Neuronal stem cell (in vitro differentiated cells): ENCODE measurements at regions not wholly inside any gene's neighbourhood (a gene's known extent, or its start where the extent isn't known, plus 50 kb on each side); places are given as distances from the start of the nearest gene placed in this dataset.
"Not testable (repeated sequence)": the region's sequence is repeated elsewhere in the genome, so short reads cannot be mapped to it uniquely, and the experiment has no call there.

Experiments
- DNase-seq: peaks from one replicate; pipeline ENCODE4 v3.0.0-alpha.2; 2013; ENCODE audit warnings: low spot score
- H2AFZ ChIP-seq: one replicate; pipeline ENCODE4 v1.6.1; 2013; ENCODE audit warnings: mild to moderate bottlenecking, low read length, inconsistent platforms
- H2AK5ac ChIP-seq: 2 replicates; pipeline ENCODE4 v1.6.1; 2013; ENCODE audit warnings: low read depth, mild to moderate bottlenecking, inconsistent platforms, low read length, moderate library complexity, mixed read lengths
- H2BK120ac ChIP-seq: 2 replicates; pipeline ENCODE4 v1.6.1; 2013; ENCODE audit warnings: low read depth, mild to moderate bottlenecking, inconsistent platforms, low read length, moderate library complexity, mixed read lengths
- H2BK12ac ChIP-seq: one replicate; pipeline ENCODE4 v1.6.1; 2013; ENCODE audit warnings: low read length, inconsistent platforms
- H2BK15ac ChIP-seq: 2 replicates; pipeline ENCODE4 v1.6.1; 2013; ENCODE audit warnings: mild to moderate bottlenecking, low read length, inconsistent platforms, mixed read lengths
- H2BK5ac ChIP-seq: one replicate; pipeline ENCODE4 v1.6.1; 2013; ENCODE audit warnings: inconsistent platforms, mild to moderate bottlenecking, low read length, moderate library complexity
- H3K14ac ChIP-seq: one replicate; pipeline ENCODE4 v1.6.1; 2013; ENCODE audit warnings: low read length, inconsistent platforms
- H3K18ac ChIP-seq: 2 replicates; pipeline ENCODE4 v1.6.1; 2013; ENCODE audit warnings: low read length, inconsistent platforms
- H3K23ac ChIP-seq: 2 replicates; pipeline ENCODE4 v1.6.1; 2013; ENCODE audit warnings: low read depth, mild to moderate bottlenecking, mixed read lengths, low read length, inconsistent platforms; ENCODE audit not compliant: poor library complexity
- H3K27ac ChIP-seq: replicated peaks from 3 replicates; pipeline ENCODE4 v1.5.1; 2013; ENCODE audit warnings: low read length, inconsistent platforms
- H3K27me3 ChIP-seq, 3 experiments: 2 replicates each; pipeline ENCODE4 v1.6.1; 2013; ENCODE audit warnings: low read length in 3 of 3, mild to moderate bottlenecking in 2 of 3, inconsistent platforms in 1 of 3, low read depth in 1 of 3, mixed read lengths in 1 of 3, moderate library complexity in 1 of 3; ENCODE audit not compliant: control insufficient read depth in 3 of 3, insufficient read depth in 3 of 3
- H3K36me3 ChIP-seq, 2 donors: replicated peaks in 1 of 2; 2 replicates each; pipeline ENCODE4 v1.6.1; 2013; ENCODE audit warnings: low read length in 2 of 2; ENCODE audit not compliant: control insufficient read depth in 2 of 2, insufficient read depth in 2 of 2
- H3K4ac ChIP-seq: 2 replicates; pipeline ENCODE4 v1.6.1; 2013; ENCODE audit warnings: inconsistent platforms, mild to moderate bottlenecking, low read length, moderate library complexity
- H3K4me1 ChIP-seq, 2 donors: 1 replicate in 1 of 2; 2 replicates in 1 of 2; pipeline ENCODE4 v1.6.1; 2013; ENCODE audit warnings: low read length in 2 of 2, low read depth in 1 of 2; ENCODE audit not compliant: control insufficient read depth in 2 of 2, insufficient read depth in 1 of 2
- H3K4me2 ChIP-seq: one replicate; pipeline ENCODE4 v1.6.1; 2013; ENCODE audit warnings: mild to moderate bottlenecking, low read length, inconsistent platforms; ENCODE audit not compliant: insufficient read depth, poor library complexity, severe bottlenecking
- H3K4me3 ChIP-seq, 2 donors: 2 replicates each; pipeline ENCODE4 v1.5.1; 2013; ENCODE audit warnings: low read length in 2 of 2, mild to moderate bottlenecking in 2 of 2, inconsistent platforms in 1 of 2, moderate library complexity in 1 of 2
- H3K79me1 ChIP-seq: one replicate; pipeline ENCODE4 v1.6.1; 2013; ENCODE audit warnings: low read depth, mild to moderate bottlenecking, inconsistent platforms, low read length, moderate library complexity
- H3K9ac ChIP-seq: one replicate; pipeline ENCODE4 v1.6.1; 2013; ENCODE audit warnings: mild to moderate bottlenecking, low read depth, low read length, inconsistent platforms; ENCODE audit not compliant: poor library complexity
- H3K9me3 ChIP-seq, 2 donors: replicated peaks in 1 of 2; 2 replicates each; pipeline versions ENCODE3 to v1.6.1; 2013; ENCODE audit warnings: low read length in 2 of 2, mild to moderate bottlenecking in 2 of 2, inconsistent platforms in 1 of 2, low read depth in 1 of 2, mixed read lengths in 1 of 2, moderate library complexity in 1 of 2; ENCODE audit not compliant: control insufficient read depth in 2 of 2, insufficient read depth in 1 of 2
- H4K8ac ChIP-seq: one replicate; pipeline ENCODE4 v1.6.1; 2013; ENCODE audit warnings: low read depth, mild to moderate bottlenecking, inconsistent platforms, low read length, moderate library complexity
- H4K91ac ChIP-seq: one replicate; pipeline ENCODE4 v1.6.1; 2013; ENCODE audit warnings: low read length, low read depth, mild to moderate bottlenecking, inconsistent platforms; ENCODE audit not compliant: poor library complexity
- WGBS, 2 donors: extraction: QIAGEN DNeasy Blood & Tissue Kit; methylation state at CpG; one replicate each; pipeline ENCODE4 v1.1.7; 2013; ENCODE audit warnings: missing lambda C conversion rate in 2 of 2, mixed read lengths in 1 of 2; ENCODE audit not compliant: insufficient read length in 2 of 2, insufficient replicate concordance in 1 of 2; ENCODE audit errors: extremely low coverage in 2 of 2; 5-methylcytosine and 5-hydroxymethylcytosine counted together

- no CpG with 5 or more reads among the region's 2 CpGs for WGBS, 2 donors
- Histone ChIP-seq H2AFZ (no peak overlapping the region), H3K9ac (no peak overlapping the region), H3K36me3 (no peaks in the 10 kb centered on the region), H3K4ac (no peak overlapping the region), H4K91ac (no peak overlapping the region), H3K9me3 (no peaks in the 10 kb centered on the region), H2BK12ac (no peak overlapping the region), H4K8ac (no peak overlapping the region), H2BK5ac (no peak overlapping the region), H3K4me2 (no peak overlapping the region), H3K23ac (no peak overlapping the region), H3K18ac (no peak overlapping the region), H2BK120ac (no peak overlapping the region), H3K27ac (no peak overlapping the region), H3K14ac (no peak overlapping the region), H2AK5ac (no peak overlapping the region), H3K4me3 (no peak overlapping the region), H2BK15ac (no peak overlapping the region), H3K4me1 (peaks cover 0 to 7% of the 10 kb centered on the region in 2 donors), H3K79me1 (no peaks in the 10 kb centered on the region), H3K27me3 (no peaks in the 10 kb centered on the region)
- no peak for DNase-seq
These were observed 166.2 kb upstream of the FGF13 start for GRCh38 chrX:138877746-138878145.

- no peaks in the 10 kb centered on the region for H3K79me1 ChIP-seq
- no peak overlapping the region for H4K91ac ChIP-seq
- H3K9me3 ChIP-seq, result no peaks in the 10 kb centered on the region
- no peaks in the 10 kb centered on the region for H3K36me3 ChIP-seq
- no peak overlapping the region for H3K18ac ChIP-seq
- H2BK12ac ChIP-seq, result no peak overlapping the region
- H4K8ac ChIP-seq, result no peak overlapping the region
- no peak overlapping the region for H3K9ac ChIP-seq
- H3K14ac ChIP-seq, result no peak overlapping the region
- no peak overlapping the region for H3K4ac ChIP-seq
- no peak overlapping the region for H3K4me3 ChIP-seq
- no CpG with 5 or more reads among the region's 4 CpGs for WGBS, 2 donors
- no peak overlapping the region for H3K27ac ChIP-seq
- no peak overlapping the region for H2AK5ac ChIP-seq
- no peak overlapping the region for H2BK120ac ChIP-seq
- H2BK5ac ChIP-seq, result no peak overlapping the region
- no peaks in the 10 kb centered on the region for H3K27me3 ChIP-seq
- peaks cover 8 to 15% of the 10 kb centered on the region in 2 donors for H3K4me1 ChIP-seq
- no peak for DNase-seq
- no peak overlapping the region for H2BK15ac ChIP-seq
- H3K4me2 ChIP-seq, result no peak overlapping the region
- H3K23ac ChIP-seq, result no peak overlapping the region
- no peak overlapping the region for H2AFZ ChIP-seq
These were observed 164.0 kb upstream of the FGF13 start for GRCh38 chrX:138875472-138875871.

- peaks cover 8 to 15% of the 10 kb centered on the region in 2 donors for H3K4me1 ChIP-seq
- H3K14ac ChIP-seq, result no peak overlapping the region
- H2AK5ac ChIP-seq, result no peak overlapping the region
- no peak overlapping the region for H2BK12ac ChIP-seq
- no peak overlapping the region for H4K91ac ChIP-seq
- no peaks in the 10 kb centered on the region for H3K36me3 ChIP-seq
- H3K4me2 ChIP-seq, result no peak overlapping the region
- H3K23ac ChIP-seq, result no peak overlapping the region
- no peak overlapping the region for H3K9ac ChIP-seq
- no peaks in the 10 kb centered on the region for H3K9me3 ChIP-seq
- no peak for DNase-seq
- H2BK5ac ChIP-seq, result no peak overlapping the region
- no peak overlapping the region for H2AFZ ChIP-seq
- no peak overlapping the region for H3K27ac ChIP-seq
- H4K8ac ChIP-seq, result no peak overlapping the region
- no peak overlapping the region for H3K18ac ChIP-seq
- peaks cover 0 to under 1% (median 0%) of the 10 kb centered on the region in 3 experiments for H3K27me3 ChIP-seq
- no peak overlapping the region for H3K4me3 ChIP-seq
- H2BK120ac ChIP-seq, result no peak overlapping the region
- no peak overlapping the region for H2BK15ac ChIP-seq
- no peak overlapping the region for H3K4ac ChIP-seq
- H3K79me1 ChIP-seq, result no peaks in the 10 kb centered on the region
- WGBS, 2 donors, result no CpG with 5 or more reads among the region's 5 CpGs
These were observed 162.9 kb upstream of the FGF13 start for GRCh38 chrX:138874271-138874935.

GRCh38 chrX:138873640-138874039 lies 162.1 kb upstream of the FGF13 start:
- H2BK12ac ChIP-seq, H3K4me2 ChIP-seq, H3K27me3 ChIP-seq, H3K79me1 ChIP-seq, H3K4me3 ChIP-seq, H3K23ac ChIP-seq, H2AFZ ChIP-seq, H3K27ac ChIP-seq, DNase-seq, H3K9me3 ChIP-seq, H2AK5ac ChIP-seq, H3K14ac ChIP-seq, H4K8ac ChIP-seq, H2BK120ac ChIP-seq, H3K4ac ChIP-seq, H4K91ac ChIP-seq, H3K18ac ChIP-seq, H2BK5ac ChIP-seq, H3K36me3 ChIP-seq, H2BK15ac ChIP-seq, H3K9ac ChIP-seq: not testable (repeated sequence)
- no CpG with 5 or more reads among the region's 6 CpGs for WGBS, 2 donors
- peaks cover 8 to 15% of the 10 kb centered on the region in 2 donors for H3K4me1 ChIP-seq
